Retinal pigment epithelial cell (primary cell): ENCODE measurements at regions not wholly inside any gene's neighbourhood (a gene's known extent, or its start where the extent isn't known, plus 50 kb on each side); places are given as distances from the start of the nearest gene placed in this dataset.
"Not testable (repeated sequence)": the region's sequence is repeated elsewhere in the genome, so short reads cannot be mapped to it uniquely, and the experiment has no call there.

Experiments
- DNase-seq: peaks from one replicate; pipeline ENCODE4 v3.0.0-alpha.2; 2010; ENCODE audit warnings: low read depth
- H3K4me3 ChIP-seq: 2 replicates; pipeline ENCODE4 v1.5.1; 2011; ENCODE audit warnings: mild to moderate bottlenecking, low read length, control low read depth, moderate library complexity
- TF ChIP-seq, protein P1 (sequence below): conservative IDR thresholded peaks from 2 replicates; pipeline ENCODE4 v1.5.1; 2011; ENCODE audit warnings: low read depth, low read length, control low read depth, inconsistent platforms

DNA sequence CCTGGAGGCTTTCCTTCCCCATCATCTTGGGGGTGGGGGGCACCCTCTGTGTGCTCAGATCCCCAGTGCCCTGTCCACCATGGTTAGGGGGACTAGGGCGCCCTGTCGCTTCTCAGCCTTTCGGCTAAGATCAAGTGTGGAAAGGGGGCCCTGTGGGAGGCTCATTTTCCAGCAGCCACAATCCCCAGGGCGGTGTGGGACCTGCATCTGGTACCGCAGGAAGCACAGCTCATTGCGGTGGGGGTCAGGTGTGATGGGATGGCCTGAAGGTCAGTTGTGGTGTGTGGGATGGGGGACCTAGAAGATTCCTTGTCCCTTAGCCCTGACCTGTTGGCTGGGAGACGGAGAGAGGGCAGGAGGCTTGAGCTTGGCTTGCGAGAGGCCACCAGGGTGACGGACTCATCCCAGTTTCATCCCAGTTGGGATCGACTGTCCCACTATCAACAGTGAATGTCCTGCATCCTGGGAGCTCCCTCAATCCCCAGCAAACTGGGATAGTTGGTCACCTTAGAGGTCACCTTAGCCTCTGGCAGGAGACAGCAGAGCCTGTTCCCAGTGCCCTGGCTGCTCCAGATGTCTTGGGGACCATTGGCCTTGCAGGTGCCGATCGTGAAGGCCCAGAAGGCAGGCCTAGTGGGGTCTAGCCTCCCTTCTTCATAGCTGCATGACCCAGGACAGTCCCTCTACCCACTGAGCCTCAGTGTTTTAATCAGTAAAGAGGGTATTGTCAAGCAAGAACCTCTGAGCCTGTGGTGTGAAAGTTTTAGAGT, 64.5 kb upstream of the PMEPA1 start:
- TF ChIP-seq, protein P1, sequence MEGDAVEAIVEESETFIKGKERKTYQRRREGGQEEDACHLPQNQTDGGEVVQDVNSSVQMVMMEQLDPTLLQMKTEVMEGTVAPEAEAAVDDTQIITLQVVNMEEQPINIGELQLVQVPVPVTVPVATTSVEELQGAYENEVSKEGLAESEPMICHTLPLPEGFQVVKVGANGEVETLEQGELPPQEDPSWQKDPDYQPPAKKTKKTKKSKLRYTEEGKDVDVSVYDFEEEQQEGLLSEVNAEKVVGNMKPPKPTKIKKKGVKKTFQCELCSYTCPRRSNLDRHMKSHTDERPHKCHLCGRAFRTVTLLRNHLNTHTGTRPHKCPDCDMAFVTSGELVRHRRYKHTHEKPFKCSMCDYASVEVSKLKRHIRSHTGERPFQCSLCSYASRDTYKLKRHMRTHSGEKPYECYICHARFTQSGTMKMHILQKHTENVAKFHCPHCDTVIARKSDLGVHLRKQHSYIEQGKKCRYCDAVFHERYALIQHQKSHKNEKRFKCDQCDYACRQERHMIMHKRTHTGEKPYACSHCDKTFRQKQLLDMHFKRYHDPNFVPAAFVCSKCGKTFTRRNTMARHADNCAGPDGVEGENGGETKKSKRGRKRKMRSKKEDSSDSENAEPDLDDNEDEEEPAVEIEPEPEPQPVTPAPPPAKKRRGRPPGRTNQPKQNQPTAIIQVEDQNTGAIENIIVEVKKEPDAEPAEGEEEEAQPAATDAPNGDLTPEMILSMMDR: no peak
- no peak overlapping the region for H3K4me3 ChIP-seq
- DNase-seq: no peak

DNA sequence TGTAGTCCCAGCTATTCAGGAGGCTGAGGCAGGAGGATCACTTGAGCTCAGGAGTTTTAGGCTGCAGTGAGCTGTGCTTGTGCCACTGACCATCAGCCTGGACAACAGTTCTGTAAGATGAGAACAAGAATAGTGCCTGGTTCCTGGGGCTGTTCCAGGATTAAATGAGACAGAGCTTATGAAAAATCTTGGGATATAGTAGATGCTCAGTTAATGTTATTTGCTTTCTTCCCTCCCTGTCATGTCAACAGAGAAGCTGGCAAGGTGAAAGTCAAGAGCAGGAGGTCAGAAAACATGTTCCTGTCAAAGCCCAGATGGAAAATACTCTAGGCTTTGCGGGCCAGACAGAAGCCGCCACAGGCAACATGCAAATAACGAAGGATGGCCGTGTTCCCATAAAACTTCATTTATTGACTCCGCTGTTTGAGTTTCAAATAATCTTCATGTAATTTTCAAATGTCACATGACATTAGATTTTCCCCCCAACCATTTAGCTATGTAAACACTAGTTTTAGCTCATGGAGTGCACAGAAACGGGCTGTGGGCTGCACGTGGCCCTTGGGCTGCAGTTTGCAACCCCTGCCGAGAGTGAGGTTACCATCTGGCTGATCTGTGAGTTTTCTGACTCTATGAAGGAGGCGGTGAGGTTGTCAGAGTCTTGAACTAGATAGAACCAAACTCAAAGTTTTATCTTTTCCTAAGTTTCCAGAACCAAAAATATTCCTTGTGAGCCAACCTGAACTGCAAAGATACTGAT, 63.4 kb upstream of the PMEPA1 start:
- TF ChIP-seq, protein P1: no peak
- no peak overlapping the region for H3K4me3 ChIP-seq
- DNase-seq: no peak

DNA sequence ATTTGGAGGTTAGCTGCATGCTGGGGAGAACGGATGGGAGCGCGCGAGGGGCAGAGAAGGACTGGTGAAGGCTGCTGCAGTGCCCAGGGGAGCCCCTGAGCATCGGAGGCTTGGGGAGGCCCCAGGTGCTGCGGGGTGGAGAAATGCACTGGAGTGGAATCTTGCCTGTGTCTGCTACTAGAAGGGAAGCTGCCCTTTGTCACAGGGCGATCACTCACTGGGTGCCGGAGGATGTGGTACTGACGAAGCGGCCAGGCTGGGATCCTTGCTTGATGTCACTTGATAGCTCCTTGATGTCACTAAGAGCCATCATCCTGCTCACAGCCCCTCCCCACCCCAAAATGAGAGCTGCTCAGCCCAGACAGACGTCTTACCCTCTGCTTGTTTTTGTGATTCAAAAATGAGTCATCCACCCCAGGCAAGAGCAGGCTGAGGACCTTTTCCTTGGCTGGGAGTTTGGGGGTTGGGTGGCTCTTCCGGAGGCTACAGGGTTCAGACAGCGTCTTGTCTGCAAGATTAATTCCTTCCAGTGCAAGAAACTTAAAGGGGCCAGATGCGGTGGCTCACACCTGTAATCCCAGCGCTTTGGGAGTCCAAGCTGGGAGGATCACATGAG, 62.6 kb upstream of the PMEPA1 start:
- TF ChIP-seq, protein P1: no peak
- peak; percentile 14 for DNase-seq
- no peak overlapping the region for H3K4me3 ChIP-seq

DNA sequence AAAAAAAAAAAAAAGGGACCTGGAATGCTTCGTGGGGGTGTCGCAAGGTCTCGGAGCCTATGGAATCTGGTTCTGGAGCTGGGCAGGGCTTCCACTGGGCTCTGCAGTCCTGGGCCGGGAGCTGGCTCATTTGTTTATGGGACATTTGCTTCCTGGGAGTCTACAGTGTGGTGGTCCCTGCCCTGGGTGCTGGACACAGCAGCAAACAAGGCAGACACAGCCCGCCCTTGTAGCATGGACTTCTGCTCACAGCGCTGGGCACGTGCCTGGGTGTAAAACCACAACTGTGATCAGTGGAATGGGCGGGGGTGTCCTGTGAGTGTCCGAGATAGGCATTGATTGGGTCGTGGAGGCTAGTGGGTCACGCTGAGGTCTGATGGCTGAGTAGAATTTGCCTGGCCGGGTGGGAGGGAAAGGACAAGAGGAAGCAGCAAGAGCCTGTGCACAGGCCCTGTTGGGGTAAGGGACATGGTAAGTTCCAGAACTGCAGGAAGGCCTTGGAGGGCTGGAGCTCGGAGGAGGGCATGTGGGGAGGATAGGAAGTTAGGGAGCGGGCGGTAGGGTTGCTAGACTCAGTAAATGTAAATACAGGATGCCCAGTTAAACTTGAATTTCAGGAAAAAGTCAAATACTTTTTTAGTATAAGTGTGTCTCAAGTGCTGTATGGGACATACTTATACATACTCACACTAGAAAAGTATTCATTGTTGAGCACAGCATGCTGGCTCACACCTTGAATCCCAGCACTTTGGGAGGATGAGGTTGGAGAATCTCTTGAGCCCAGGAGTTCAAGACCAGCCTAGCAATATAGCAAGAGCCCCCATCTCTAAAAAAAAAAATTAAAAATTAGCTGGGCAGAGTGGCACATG, 61.3 kb upstream of the PMEPA1 start:
- TF ChIP-seq, protein P1: no peak
- DNase-seq: no peak

DNA sequence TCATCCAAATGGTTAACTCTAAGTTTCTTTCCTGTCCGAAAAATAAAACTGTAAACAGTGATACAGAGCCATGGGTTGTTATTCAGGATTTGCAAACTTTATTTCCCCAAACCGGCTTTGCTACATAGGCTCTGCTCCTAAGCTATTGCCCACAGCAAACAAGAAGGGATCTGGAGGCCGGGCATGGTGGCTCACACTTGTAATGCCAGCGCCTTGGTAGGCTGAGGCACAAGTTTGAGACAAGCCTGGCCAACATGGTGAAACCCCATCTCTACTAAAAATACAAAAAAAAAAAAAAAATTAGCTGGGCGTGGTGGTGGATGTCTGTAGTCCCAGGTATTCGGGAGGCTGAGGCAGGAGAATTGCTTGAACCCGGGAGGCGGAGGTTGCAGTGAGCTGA, 60.6 kb upstream of the PMEPA1 start:
- DNase-seq, H3K4me3 ChIP-seq: not testable (repeated sequence)

More for the DNA sequence above, 61.3 kb upstream of the PMEPA1 start:
- H3K4me3 ChIP-seq: no peak overlapping the region

GRCh38 chr20:57769756-57770155, 59.9 kb upstream of the PMEPA1 start:
- DNase-seq: no peak
- TF ChIP-seq, protein P1: no peak
- no peak overlapping the region for H3K4me3 ChIP-seq

- DNase-seq: no peak
- TF ChIP-seq, protein P1: no peak
- H3K4me3 ChIP-seq: no peak overlapping the region
Measured at GRCh38 chr20:57768519-57768918, 58.7 kb upstream of the PMEPA1 start.
